ENCODE measurements at regions not wholly inside any gene's neighbourhood (a gene's known extent, or its start where the extent isn't known, plus 50 kb on each side); places are given as distances from the start of the nearest gene placed in this dataset.
A peak's percentile ranks its signal among the peaks of the same experiment; 100 is the strongest.
"Not testable (repeated sequence)": the region's sequence is repeated elsewhere in the genome, so short reads cannot be mapped to it uniquely, and the experiment has no call there.

DNA sequence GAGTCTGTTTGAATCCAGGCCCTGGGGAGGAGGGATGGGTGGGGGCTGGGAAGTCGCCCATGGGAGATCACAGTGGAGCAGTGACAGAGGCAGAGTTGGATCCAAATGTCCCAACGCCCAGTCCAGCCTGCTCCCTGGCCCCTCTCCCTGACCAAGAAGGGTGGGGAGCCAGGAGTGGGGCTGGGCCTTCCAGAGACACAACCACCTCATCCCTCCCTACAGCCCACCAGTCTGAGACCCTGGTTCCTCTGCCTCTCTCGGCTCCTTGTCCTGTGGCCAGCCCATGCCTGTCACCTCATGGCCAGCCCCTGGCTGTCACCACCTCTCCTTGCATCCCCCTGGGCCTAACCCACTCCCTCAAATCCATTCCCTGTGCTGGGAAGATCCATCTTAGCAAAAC lies 71.2 kb upstream of the PRR5 start:
- no peak for DNase-seq (ENCODE audit: low read depth in 2 of 2)

DNA sequence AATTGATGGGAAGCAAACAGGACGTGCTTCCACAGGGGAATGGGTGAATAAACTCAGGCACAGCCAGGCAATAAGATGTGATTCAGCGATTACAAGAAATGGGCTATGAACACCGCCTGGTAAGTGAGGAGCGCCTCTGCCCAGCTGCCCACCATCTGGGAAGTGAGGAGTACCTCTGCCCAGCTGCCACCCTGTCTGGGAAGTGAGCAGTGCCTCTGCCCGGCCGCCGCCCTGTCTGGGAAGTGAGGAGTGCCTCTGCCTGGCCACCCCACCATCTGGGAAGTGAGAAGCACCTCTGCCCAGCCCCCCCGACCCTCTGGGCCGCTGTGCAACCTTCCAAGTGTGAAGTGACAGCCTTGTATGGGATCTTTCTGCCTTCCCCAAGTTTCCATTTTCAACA lies 73.2 kb upstream of the PRR5 start:
- no peak for DNase-seq (ENCODE audit: low read depth in 2 of 2)

DNA sequence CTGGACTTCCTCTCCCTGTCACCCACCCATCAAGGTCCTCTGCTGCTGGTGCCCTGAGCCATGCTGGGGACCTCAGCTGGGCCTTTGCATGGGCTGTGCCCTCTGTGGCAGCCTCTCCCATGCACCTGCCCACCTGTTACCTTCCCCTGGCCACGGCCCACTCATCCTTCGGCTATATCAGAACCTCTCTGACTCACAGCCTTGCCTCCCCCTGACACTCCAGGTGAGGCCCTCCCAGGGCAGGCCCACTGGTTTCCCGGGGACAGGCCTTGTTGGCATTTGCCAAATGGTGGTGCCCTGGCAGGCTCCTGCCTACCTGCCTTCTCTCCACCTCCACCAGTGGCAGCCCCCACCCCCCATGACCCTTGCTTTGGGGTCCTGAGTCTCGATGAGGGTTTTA lies 73.7 kb upstream of the PRR5 start:
- no peak for DNase-seq (ENCODE audit: low read depth in 2 of 2)

DNA sequence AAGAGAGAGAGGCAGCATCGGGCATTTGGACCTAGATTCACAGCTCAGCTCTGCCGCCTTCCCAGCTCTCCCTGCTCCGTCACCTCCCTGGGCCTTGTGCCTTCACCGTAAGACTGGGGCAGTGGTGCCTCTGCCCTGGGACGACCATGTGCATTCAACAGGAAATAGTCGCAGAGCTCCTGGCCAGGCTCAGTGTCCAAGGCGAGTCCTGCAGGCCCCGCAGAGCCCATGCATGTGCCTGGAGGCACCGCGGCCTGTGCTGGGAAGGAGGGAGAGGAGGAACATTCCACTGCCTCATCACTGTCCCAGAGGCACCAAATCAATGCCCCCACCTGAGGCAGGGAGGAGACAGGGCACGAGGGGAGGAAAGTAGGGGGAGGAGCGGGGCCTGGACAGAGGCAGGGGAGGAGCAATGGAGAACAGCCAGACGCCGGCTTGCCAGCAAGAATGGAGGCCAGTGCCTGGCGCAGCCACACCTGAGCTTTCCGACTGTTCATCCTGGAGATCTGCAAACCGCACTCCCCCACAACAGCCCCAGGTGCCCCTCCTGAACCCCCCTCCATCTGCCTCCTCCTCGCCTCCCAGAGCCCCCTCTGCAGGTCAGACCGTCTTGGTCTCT lies 74.4 kb upstream of the PRR5 start:
- no peak for DNase-seq (ENCODE audit: low read depth in 2 of 2)

DNA sequence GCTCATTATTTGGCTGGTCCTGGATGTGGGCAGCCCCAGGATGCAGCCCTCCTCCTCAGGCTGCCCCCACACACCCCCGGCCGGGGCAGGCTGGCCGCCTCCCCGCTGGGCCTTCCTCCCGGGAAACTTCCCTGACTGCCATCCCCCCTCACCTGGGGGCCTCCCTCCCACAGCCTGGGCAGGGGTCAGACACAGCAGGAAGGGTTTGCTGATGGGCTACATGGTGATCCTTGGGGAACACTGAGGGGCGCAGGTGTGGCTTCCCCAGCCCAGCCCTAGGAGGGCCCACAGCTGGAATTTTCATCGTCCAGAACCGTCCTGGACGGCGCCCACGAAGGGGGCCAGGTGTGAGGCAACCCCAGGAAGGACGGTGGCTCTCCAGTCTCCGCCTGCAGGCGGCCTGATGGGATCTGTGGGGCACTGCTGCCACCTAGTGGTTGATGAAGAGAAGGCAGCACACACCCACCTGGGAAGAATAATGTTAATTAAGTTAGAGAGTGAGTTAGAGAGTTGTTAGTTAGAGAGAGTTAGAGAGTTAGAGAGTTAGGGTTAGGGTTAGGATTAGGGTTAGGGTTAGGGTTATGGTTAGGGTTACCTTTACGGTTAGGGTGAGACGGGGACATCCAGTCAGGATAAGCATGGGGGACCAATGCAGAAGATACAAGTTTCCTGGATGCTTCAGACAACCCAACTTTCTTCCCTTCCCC lies 75.9 kb upstream of the PRR5 start:
- DNase-seq (ENCODE audit: low read depth in 2 of 2) = peak; percentile 37 to 59

DNA sequence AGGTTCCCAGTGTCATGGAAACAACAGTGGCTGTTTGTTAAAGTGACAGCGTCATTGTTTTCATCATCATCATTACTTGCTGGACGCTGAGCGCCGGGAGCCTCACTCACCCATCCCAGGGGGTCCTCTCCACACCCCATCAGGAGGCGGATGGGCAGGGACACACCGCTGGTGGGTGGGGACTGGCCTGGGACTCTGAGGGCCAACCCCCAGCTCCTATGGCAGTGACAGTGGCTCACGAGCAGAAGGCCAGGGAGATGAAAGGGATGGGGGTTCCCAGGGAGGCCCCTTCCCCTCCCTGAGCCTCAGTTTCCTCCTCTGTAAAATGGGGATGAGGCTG lies 76.6 kb upstream of the PRR5 start:
- DNase-seq (ENCODE audit: low read depth in 2 of 2) = no peak

DNA sequence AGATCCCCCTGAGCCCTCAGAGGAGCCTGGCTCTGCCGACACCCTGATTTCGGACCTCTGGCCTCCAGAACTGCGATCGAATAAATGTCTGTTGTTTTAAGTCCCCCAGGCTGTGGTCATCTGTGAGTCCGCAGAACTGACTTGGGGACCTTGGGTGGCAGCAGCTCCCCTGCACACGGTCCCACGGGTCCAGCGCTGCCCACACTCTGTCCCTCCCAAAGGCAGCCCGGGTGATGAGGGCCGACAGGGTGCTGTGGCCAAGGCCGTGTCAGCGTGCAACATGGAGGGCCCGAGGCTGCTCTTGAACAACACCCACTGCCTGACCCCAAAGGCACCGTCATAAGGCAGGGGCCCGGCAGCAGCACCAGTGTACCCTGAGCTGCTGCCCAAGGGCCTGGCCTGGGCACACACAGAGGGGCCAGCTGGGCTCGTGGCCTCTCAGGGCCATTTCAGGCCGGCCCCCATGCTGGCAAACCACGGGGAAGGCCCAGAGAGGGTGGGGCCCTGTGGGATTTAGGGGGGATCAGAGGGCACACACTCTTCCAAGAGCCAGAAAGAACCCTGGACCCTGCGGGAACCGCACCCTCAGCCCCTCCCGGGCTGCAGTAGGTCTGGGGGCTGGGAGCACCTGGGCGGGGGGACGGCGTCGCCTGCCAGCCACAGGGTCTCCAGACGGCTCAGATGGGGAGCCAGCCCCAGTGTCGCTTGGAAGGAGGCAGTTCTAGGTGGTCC lies 77.1 kb upstream of the PRR5 start:
- DNase-seq (ENCODE audit: low read depth in 2 of 2) = no peak

DNA sequence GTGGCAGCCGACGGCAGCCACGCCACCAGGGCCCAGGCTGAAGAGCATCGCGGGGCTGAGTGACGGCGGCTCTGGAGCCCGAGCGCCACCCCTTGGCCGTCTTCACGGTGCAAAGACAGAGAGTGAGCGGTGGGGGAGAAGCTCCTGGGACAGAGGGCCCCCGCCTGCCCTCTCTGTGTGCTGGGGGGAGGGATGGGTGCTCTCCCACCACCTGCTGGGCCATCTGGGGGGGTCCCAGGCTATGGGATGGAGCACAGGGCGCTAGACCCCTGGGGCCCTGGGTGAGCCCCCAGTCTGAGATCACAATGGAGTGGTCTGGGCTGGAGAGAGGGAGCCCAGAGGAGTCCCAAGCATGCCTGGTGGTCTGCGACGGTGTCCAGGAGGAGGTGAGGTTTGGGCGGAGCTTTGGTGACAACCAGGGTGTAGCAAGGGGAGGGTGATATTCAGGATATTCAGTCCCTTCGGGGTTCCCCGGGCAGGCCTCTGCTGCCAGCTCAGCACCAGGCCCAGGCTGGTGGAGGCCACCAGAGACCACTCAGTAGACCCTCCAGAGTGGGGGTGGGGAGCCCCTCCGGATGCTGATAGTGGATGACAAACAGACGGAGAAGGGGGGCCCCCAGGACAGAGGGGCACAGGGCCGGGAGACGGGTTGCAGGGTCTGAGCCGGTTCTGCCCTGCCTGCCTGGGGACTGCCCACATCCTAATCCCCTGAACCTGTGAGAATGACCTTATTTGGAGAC lies 78.1 kb upstream of the PRR5 start:
- no peak for DNase-seq (ENCODE audit: low read depth in 2 of 2)

DNA sequence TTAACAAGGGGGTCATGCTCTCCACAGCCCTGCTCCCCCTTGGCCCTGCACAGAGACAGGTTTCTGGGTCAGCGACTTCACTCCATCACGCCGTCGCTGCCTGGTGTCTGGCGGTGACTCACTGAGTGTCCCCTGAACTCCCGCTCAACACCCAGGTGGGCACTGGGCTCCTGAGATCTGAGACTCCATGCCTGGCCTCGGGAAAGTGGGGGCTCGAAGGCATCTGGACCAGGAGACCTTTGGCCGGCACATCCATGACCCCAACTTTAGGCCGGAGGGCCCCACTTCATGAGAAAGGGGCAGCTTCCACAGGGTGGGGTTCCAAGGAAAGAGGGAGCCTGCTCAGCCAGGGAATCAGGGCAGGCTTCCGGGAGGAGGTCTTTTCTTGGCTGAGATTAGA lies 79.3 kb upstream of the PRR5 start:
- no peak for DNase-seq (ENCODE audit: low read depth in 2 of 2)

DNA sequence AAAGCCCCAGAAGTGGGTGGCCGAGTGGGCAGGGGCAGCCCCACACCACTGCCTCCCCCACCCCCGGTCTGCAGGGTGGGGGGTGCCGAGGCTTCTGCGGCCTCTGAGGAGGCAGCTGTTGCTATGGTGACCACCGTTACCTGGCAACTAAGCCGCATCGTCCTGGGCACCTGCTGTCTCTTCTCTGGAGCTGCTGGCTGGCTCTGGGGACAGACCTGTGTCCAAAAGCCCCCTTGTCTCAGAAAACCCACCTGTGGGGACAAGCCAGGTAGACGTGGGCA lies 79.9 kb upstream of the PRR5 start:
- no peak for DNase-seq (ENCODE audit: low read depth in 2 of 2)

DNA sequence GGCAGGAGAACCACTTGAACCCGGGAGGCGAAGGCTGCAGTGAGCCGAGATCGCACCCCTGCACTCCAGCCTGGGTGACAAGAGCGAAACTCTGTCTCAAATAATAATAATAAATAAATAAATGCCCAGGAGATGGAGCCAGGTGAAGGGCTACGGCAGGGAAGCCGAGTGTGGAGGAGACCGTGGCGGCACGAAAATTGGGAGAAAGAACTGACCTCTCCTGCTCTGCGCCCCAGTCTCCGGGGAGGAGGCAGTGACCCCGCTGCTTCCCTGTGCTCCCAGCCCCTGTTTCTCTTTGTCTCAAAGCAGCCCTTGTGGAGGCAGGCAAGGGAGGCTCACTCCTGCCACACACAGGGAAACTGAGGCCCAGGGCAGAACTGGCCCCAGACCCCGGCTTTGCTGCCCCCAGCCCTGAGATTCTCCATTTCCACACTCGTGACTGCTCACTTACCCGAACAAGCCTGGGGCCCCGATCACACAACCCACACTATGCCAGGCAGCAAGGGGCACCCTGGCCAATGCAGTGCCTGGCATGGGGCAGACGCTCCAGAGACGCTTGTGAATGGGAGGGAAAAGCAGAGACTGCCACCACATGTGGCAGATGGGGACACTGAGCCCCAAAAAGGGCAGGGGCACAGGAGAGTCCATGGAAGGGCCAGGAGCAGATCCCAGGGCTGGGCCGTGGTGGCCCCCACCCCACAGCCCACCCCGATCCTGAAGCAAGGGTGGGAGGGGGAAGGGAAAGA lies 80.4 kb upstream of the PRR5 start:
- no peak for DNase-seq (ENCODE audit: low read depth in 2 of 2)

DNA sequence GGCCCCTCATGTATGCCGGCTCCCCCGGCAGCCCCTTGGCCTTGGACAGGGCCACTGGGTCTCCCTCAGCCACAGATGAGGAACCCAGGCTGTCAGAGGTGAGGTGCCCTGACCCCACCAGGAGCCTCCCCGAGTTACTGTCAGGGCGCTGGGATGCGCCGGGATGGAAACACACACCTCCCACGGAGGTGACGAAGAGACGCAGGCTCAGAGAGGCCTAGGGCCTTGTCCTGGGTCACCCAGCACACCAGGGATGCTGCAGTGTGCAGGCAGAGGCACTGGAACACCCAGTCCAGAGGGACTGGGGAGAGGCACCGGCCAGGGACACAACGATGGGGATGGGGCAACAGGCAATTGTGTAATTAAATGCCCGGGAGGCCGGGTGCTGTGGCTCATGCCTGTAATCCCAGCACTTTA lies 81.2 kb upstream of the PRR5 start:
- no peak for DNase-seq (ENCODE audit: low read depth in 2 of 2)

DNA sequence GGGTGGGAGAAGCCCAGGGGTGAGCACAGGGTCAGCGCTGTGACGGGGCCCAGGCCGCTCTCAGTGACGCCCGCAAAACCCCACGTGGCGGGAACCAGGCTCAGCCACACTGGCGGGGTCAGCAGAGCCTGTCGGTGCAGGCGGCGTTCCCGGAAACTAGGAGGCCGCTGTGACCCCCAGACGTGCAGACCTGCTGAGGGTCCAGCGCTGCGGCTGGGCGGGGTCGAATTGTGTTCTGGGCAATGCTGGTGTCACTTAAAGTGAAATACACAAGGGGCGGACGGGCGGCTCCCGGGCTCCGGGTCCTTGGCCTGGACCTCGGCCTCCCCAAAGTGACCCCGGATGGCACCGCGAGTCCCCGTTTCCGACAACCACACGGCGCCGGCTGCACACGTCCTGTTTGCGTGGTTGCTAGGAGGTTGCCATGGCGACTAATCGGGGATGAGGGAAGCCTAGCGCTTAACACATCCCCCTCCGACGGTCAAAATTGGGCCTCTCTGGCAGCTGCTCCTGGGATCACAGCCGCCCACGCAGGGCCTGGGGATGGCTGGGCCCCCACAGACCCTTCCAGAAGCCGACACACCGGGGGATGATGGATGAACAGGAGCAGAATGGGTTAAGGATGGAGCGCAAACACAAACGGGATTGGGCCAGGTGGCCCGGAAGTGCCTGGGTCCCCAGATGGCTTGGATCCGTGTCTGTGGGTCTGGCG lies 81.7 kb upstream of the PRR5 start:
- DNase-seq (ENCODE audit: low read depth in 2 of 2) = peak; percentile 68 to 91

DNA sequence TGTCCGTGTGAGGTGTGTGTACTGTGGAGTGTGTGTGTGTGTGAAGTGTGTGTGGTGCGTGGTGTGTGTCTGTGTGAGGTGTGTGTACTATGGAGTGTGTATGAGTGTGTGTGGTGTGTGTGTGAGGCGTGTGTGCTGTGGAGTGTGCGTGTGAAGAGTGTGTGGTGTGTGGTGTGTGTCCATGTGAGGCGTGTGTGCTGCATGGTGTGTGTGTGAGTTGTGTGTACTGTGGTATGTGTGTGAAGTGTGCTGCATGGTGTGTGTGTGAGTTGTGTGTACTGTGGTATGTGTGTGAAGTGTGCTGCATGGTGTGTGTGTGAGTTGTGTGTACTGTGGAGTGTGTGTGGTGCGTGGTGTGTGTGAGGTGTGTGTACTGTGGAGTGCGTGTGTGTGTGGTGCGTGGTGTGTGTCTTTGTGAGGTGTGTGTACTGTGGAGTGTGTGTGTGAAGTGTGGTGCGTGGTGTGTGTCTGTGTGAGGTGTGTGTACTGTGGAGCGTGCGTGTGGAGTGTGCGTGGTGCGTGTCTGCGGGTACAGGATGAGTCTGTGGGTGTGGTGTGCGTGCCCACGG lies 82.4 kb upstream of the PRR5 start:
- DNase-seq (ENCODE audit: low read depth in 2 of 2) = not testable (repeated sequence)

DNA sequence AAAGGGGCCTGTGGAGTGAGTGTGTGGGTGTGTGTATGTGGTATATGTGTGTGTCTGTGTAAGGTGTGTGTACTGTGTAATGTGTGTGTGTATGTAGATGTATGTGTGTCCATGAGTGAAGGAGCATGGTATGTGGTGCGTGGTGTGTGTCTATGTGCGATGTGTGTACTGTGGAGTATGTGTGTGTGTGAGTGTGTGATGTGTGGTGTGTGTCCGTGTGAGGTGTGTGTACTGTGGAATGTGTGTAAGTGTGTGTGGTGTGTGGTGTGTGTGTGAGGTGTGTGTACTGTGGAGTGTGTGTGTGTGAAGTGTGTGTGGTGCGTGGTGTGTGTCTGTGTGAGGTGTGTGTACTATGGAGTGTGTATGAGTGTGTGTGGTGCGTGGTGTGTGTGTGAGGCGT lies 83.1 kb upstream of the PRR5 start:
- DNase-seq (ENCODE audit: low read depth in 2 of 2) = not testable (repeated sequence)

DNA sequence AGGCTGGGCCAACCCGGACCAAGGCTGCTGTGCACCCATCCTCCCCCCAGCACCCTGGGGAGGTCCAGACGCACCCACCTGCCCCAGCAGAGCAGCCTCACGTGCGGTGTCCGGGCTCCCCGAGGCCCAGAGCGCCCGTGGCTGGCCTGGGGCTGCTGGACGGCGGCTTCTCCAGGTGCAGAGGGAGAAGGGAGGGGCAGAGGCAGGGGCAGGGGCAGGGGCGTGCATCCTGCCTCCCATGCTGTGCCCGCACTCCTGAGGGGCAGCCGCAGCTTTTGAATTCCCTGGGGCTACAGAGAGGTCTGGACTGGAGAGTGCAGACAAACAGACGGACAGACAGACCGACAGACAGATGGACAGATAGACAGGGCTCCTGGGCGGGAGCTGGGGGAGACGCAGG lies 83.6 kb upstream of the PRR5 start:
- DNase-seq (ENCODE audit: low read depth in 2 of 2) = no peak

DNA sequence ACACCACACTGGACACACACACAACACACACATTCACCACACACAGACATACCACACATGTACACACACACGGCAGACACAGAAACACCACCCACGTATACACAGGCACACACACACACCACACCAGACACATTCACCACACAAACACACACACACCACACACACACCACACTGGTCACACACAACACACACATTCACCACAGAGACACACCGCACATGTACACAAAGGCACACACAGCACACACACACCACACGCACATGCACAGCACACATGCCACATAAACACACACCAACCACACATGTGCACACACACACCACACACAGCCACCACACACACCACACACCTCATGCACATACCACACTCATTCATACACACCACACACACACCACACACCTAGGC lies 84.2 kb upstream of the PRR5 start:
- no peak for DNase-seq (ENCODE audit: low read depth in 2 of 2)

DNA sequence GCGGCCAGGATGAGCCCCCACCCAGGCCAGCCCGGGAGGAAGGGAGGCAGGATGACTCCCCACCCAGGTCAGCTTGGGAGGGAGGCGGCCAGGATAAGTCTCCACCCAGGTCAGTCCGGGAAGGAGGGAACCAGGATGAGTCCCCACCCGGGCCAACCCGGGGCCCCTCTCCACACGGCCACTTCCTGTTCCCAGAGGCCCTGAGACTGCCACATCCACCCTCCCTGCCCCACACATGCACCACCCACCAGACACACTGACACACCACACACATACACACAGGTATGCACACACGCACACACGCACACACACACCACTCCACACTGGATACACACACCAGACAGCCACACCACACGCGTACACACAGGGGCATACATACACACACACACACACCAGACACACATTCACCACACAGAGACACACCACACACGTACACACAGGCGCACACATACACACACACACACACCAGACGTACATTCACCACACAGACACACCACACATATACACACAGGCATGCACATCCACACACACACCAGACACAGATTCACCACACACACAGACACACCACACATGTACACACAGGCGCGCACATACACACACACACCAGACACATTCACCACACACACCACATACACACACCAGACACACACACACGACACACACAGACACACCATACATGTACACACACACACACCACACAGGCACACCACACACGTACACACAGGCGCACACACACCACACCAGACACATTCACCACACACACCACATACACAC lies 84.9 kb upstream of the PRR5 start:
- no peak for DNase-seq (ENCODE audit: low read depth in 2 of 2)

DNA sequence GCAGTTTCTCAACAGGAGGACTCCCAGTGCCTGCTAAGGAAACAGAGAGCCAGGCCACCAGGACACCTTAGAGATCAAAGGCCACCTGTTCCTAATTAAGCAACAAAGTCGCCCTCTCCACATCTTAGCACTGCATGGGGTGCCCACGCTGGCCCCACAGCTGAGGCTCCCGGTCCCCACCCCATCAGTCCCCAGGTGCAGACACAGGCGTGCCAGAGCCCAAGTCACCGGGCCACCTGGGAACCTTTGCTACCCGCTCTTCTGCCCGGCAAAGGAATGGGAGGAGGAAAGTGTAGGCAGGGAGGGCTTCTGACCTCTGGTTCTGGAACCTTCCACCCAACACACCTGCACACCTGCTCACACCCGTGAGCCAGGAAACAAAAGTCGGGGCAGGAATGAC lies 85.5 kb upstream of the PRR5 start:
- DNase-seq (ENCODE audit: low read depth in 2 of 2) = no peak

DNA sequence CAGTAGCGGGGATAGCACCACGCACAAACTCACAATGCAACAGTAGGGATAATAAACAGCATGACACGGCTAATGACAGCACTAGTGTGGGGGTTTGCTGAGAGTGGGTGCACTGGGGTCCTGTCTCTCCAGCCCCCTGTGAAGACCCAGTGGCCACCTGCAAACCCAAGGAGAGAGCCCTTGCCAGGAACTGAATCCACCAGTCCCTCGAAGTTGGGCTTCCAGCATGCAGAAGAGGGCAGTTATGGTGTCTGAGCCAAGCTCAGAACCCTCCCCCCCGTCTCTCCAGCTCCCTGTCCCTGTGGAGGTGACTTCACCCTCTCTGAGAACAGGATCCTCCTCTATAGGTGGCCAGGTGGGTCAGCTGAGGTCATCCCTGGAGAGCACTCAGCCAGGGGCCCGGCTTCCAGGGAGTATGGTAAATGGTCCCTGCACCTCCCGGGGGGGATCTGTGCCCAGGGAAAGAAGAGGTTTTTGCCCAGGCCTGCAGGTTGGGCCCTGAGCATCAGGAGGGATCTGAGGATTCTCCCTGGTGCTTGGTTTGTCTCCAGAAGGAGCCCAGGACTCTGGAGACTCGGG lies 86.3 kb upstream of the PRR5 start:
- DNase-seq (ENCODE audit: low read depth in 2 of 2) = no peak
